ENCODE measurements at regions not wholly inside any gene's neighbourhood (a gene's known extent, or its start where the extent isn't known, plus 50 kb on each side); places are given as distances from the start of the nearest gene placed in this dataset.

DNA sequence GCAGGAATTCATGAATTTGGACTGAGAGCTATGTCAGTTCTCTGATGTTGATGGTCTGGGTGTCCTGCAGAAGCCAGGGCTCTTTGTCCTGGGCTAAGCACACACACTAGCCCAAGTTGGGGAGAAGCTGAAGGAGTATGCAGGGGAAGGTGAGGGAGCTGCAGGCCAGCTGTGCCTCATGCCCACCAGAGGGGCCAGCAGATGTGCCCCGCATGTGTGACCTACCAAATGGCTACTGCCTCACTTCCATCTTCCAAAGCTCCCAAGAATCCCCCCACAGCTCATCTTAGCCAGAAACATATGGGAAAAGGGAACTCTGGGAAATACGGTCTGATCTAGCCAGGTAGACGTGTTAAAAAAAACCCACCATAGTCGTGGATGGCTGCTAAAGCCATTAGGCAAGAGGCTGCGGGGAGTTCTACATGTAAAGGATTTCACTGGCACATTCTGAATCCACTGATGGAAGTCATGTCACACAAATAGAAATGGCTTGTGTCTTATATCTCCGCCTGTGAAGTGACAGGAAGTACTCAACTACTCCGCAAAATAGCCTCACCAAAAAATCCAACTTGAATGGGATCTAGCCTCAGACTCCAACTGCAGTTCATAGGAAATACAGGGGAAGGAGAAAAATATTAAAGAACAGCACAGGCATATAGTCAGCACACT, 96.3 kb upstream of the CLMP start:
- ATAC-seq (replicated peaks; ENCODE audit: extremely low read depth, poor library complexity, severe bottlenecking) (no peak), DNase-seq (ENCODE audit: low spot score in 2 of 2) (no peak)
- Mint-ChIP-seq H3K27ac (ENCODE audit: low read depth) (no peak overlapping the region), H3K36me3 (ENCODE audit: insufficient read depth) (peaks cover 1% of the 10 kb centered on the region), H3K9me3 (no peaks in the 10 kb centered on the region), H3K27me3 (peaks cover 13% of the 10 kb centered on the region), H3K4me3 (no peak overlapping the region), H3K4me1 (no peaks in the 10 kb centered on the region)

DNA sequence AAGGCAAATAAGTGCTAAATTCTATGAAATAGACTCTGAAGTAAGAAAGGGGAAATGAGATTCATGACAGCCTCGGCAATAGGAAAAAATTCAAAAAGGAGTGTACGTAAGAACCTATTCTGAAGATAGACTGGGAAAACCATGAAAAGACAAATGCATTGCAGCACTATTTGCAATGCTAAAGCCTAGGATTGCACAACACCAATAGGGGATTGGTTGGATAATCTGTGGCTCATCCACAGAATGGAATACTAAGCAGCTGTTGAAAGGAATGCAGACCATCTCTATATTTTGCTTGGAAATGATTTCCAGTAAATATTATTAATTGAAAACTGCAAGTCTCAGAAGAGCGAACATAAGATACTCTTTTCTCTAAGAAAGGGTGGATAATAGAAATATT, 91.7 kb upstream of the CLMP start:
- DNase-seq (ENCODE audit: low spot score in 2 of 2) (no peak), ATAC-seq (replicated peaks; ENCODE audit: extremely low read depth, poor library complexity, severe bottlenecking) (no peak)
- peaks cover 39% of the 10 kb centered on the region for H3K27me3 Mint-ChIP-seq
- peaks cover 2% of the 10 kb centered on the region for H3K36me3 Mint-ChIP-seq (ENCODE audit: insufficient read depth)
- no peak overlapping the region for H3K4me3 Mint-ChIP-seq
- H3K9me3 Mint-ChIP-seq: no peaks in the 10 kb centered on the region
- H3K4me1 Mint-ChIP-seq: no peaks in the 10 kb centered on the region
- H3K27ac Mint-ChIP-seq (ENCODE audit: low read depth): no peak overlapping the region

DNA sequence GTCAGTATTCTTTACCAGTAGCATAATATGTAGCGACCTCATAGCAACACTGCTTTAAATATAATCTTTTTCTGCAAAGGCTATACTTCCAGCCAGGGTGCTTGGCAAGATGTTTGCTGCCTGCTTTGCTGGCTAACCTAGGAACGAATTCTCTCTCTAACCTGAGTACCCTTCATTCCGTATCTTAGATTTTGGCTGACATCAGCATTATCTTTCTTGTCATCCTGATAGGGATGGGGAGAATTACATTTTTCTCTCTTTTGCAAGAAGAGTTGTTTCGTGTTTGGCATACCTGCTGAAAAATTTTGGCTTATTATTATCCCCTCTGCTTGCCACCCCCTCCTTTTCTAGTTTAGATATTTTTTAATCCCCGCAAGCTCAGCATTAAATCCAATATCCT, 91.2 kb upstream of the CLMP start:
- no peak for ATAC-seq (replicated peaks; ENCODE audit: extremely low read depth, poor library complexity, severe bottlenecking)
- H3K27me3 Mint-ChIP-seq: peaks cover 44% of the 10 kb centered on the region
- H3K4me1 Mint-ChIP-seq: no peaks in the 10 kb centered on the region
- H3K27ac Mint-ChIP-seq (ENCODE audit: low read depth): no peak overlapping the region
- H3K4me3 Mint-ChIP-seq: no peak overlapping the region
- peaks cover 2% of the 10 kb centered on the region for H3K36me3 Mint-ChIP-seq (ENCODE audit: insufficient read depth)
- DNase-seq (ENCODE audit: low spot score in 2 of 2): no peak
- no peaks in the 10 kb centered on the region for H3K9me3 Mint-ChIP-seq

DNA sequence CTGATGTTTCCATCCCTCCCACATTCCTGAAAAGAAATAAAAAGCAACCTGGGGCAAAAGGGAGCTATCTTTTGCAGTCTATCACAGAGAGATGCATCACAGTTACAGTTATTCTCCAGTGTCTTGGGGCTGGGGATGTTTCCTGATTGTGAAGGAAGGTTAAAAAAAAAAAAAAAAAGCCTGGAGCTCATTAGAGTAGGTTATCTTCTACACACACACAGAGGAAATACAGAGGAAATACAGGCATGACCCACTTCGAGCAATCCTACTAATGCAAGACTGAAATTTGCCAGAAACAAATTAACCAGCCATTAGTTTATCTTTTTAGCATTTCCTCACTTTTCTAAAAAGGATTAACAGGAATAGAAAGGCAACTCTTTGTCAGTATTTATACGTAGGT, 89.4 kb upstream of the CLMP start:
- DNase-seq (ENCODE audit: low spot score in 2 of 2) (no peak), ATAC-seq (replicated peaks; ENCODE audit: extremely low read depth, poor library complexity, severe bottlenecking) (no peak)
- H3K27ac Mint-ChIP-seq (ENCODE audit: low read depth): no peak overlapping the region
- no peaks in the 10 kb centered on the region for H3K4me1 Mint-ChIP-seq
- no peak overlapping the region for H3K4me3 Mint-ChIP-seq
- peaks cover 2% of the 10 kb centered on the region for H3K36me3 Mint-ChIP-seq (ENCODE audit: insufficient read depth)
- H3K27me3 Mint-ChIP-seq: peaks cover 56% of the 10 kb centered on the region
- no peaks in the 10 kb centered on the region for H3K9me3 Mint-ChIP-seq

DNA sequence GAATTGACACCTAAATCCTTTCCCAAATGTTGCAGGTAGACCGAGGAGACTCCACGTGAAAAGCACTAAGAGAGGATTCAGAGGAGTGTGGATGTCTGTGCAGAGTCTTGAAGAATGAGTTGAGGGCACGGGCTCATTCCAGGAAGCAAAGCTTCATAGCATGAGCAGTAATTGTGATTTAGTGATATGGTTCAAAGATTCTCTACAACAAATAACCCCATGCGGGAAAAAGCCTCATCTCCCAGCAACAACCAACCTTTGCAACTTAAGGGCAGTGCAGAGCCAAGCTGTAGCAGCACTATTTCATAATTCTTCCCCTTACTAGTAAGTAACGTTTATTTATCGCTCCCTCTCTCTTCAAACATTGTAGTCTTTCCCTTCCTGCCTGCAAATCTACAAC, 87.5 kb upstream of the CLMP start:
- H3K27ac Mint-ChIP-seq (ENCODE audit: low read depth): no peak overlapping the region
- ATAC-seq (replicated peaks; ENCODE audit: extremely low read depth, poor library complexity, severe bottlenecking) (no peak), DNase-seq (ENCODE audit: low spot score in 2 of 2) (no peak)
- H3K4me3 Mint-ChIP-seq: no peak overlapping the region
- peaks cover 2% of the 10 kb centered on the region for H3K36me3 Mint-ChIP-seq (ENCODE audit: insufficient read depth)
- peaks cover 47% of the 10 kb centered on the region for H3K27me3 Mint-ChIP-seq
- no peaks in the 10 kb centered on the region for H3K4me1 Mint-ChIP-seq
- H3K9me3 Mint-ChIP-seq: no peaks in the 10 kb centered on the region

DNA sequence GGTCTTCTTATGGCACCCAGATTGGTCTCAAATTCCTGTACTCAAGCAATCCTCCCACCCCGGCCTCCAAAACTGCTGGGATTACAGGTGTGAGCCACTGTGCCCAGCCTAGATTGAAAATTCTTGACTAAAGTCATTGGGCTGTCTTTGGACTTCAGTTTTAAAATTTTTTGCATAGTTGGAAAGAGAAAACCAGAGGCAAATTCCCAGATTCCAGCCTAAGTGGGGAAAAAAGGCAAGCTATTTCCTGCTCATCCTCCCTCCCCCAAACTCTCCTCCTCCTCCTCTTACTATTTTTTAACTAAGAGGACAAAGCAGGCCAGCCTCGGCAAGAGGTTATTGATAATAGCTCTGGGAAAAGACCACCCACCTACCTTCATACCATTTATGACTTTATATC, 78.6 kb upstream of the CLMP start:
- H3K27ac Mint-ChIP-seq (ENCODE audit: low read depth): no peak overlapping the region
- H3K9me3 Mint-ChIP-seq: no peaks in the 10 kb centered on the region
- H3K36me3 Mint-ChIP-seq (ENCODE audit: insufficient read depth): no peaks in the 10 kb centered on the region
- ATAC-seq (replicated peaks; ENCODE audit: extremely low read depth, poor library complexity, severe bottlenecking) (no peak), DNase-seq (ENCODE audit: low spot score in 2 of 2) (no peak)
- H3K4me1 Mint-ChIP-seq: no peaks in the 10 kb centered on the region
- no peak overlapping the region for H3K4me3 Mint-ChIP-seq
- H3K27me3 Mint-ChIP-seq: peaks cover 6% of the 10 kb centered on the region

DNA sequence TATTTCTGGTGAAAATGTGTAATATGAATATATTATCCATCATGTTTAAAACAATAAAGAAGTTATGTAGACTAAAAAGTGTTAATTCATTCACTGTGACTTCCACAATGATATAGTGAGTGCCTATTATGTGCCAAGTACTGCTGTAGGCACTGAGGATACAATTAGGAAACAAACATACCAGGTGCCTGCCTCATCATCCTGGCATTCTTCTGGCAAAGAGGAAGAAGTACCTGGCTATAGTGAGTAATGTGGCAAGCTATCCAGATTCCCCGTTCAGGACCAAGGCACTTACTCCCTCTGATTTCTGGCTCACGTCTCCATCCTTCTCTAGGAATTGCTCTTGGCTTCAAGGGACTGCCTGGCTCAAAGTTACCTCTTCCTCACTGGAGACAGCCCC, 77.5 kb upstream of the CLMP start:
- ATAC-seq (replicated peaks; ENCODE audit: extremely low read depth, poor library complexity, severe bottlenecking): no peak
- Mint-ChIP-seq H3K36me3 (ENCODE audit: insufficient read depth) (no peaks in the 10 kb centered on the region), H3K27me3 (peaks cover 4% of the 10 kb centered on the region), H3K9me3 (no peaks in the 10 kb centered on the region), H3K4me1 (no peaks in the 10 kb centered on the region), H3K27ac (ENCODE audit: low read depth) (no peak overlapping the region), H3K4me3 (no peak overlapping the region)
- no peak for DNase-seq (ENCODE audit: low spot score in 2 of 2)

DNA sequence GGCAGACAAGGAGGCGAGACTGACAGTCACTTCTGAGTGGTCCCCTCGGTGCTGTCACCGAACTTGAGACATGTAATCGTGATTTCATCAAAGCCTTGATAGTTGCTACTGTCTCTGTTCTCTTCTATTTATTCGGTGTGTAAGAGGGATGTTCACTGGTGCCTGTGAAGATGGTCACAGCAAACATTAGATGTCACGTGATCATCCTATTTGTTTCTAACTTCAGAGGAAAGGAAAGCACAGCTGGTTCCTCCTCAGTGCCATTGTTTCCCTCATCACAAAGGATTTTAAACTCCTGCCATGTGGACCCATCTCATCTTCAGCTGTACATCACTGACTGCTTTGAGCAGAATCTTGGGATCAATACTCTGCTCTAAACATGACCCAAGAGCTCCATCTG, 73.1 kb upstream of the CLMP start:
- Mint-ChIP-seq H3K36me3 (ENCODE audit: insufficient read depth) (no peaks in the 10 kb centered on the region), H3K27ac (ENCODE audit: low read depth) (no peak overlapping the region), H3K4me3 (no peak overlapping the region), H3K4me1 (no peaks in the 10 kb centered on the region), H3K27me3 (peaks cover 21% of the 10 kb centered on the region), H3K9me3 (no peaks in the 10 kb centered on the region)
- ATAC-seq (replicated peaks; ENCODE audit: extremely low read depth, poor library complexity, severe bottlenecking) (no peak), DNase-seq (ENCODE audit: low spot score in 2 of 2) (no peak)

DNA sequence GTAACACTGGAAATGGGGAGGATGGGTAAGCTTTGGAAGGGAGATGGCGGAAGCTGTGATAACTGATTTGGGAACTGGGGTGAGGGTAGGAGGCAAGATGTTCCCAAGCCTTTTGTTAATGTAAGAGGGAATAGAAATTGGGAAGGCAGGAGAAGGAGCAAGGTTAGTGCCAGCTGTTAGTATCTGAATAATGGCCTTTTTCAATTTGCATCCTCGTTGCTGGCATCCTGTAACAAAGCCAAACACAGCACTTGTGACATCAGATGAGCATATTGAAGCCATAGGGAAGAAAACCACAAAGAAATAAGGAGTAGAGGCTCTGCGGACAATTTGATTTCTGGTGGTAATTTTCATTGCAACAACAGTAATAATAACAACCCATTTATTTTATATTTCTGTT, 70.9 kb upstream of the CLMP start:
- Mint-ChIP-seq H3K27me3 (peaks cover 39% of the 10 kb centered on the region), H3K9me3 (no peaks in the 10 kb centered on the region), H3K27ac (ENCODE audit: low read depth) (no peak overlapping the region), H3K4me1 (peaks cover 4% of the 10 kb centered on the region), H3K36me3 (ENCODE audit: insufficient read depth) (no peaks in the 10 kb centered on the region), H3K4me3 (no peak overlapping the region)
- no peak for DNase-seq (ENCODE audit: low spot score in 2 of 2)
- no peak for ATAC-seq (replicated peaks; ENCODE audit: extremely low read depth, poor library complexity, severe bottlenecking)

DNA sequence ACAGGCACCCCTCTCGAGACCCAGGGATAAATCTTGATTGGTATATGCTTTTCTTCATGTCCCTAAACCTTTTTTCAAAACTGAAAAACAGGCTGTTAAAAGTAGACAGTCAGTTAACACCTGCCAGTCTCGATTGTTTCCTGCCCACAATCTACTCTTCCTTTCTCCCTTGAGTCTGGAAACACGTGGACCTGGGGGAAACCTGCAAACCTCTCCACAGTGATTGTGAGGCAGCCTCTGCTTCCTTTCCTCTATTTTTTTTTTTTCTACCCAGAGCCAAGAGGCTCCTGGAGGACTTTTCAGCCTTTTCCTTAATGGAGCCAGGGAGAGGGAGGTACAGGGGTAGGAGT, 69.4 kb upstream of the CLMP start:
- peaks cover 39% of the 10 kb centered on the region for H3K27me3 Mint-ChIP-seq
- DNase-seq (ENCODE audit: low spot score in 2 of 2) (no peak), ATAC-seq (replicated peaks; ENCODE audit: extremely low read depth, poor library complexity, severe bottlenecking) (no peak)
- H3K36me3 Mint-ChIP-seq (ENCODE audit: insufficient read depth): no peaks in the 10 kb centered on the region
- no peak overlapping the region for H3K4me3 Mint-ChIP-seq
- H3K4me1 Mint-ChIP-seq: peaks cover 4% of the 10 kb centered on the region
- H3K9me3 Mint-ChIP-seq: no peaks in the 10 kb centered on the region
- no peak overlapping the region for H3K27ac Mint-ChIP-seq (ENCODE audit: low read depth)

DNA sequence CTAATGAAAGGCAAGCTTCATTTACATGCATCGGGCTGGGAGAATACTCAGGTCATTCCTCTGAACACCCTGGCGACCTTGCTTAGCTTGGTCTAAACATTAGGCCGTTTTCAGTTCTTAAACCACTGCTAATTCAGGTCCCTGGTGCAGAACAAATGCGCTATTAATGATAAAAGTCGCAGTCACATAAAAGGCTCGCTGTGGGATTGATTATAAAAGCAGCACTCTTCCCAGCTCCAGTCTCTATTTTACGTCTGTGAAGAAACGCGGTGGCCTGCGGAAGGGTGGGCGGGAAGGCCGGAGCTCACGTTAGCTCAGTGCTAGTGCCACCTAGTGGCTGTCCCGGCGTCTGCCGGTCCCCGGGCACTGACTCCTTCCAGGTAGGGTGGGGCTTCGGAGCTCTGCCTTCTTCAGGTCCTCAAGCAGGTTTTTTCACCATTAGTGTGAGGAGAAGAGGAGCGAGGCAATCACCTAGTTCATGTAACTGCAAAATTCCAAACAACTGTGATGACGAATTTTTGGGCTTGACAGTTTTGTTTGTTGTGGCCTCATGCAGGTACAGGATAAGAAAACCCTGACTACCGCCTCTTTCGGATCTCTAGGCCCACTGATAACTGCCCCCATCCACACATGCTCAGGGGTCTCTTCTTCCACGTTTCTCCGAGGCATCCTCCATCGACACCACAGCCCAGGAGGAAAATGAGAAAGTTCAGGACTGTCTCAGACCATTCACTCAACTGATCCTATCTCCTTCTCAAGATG, 66.5 kb upstream of the CLMP start:
- peak; percentile 21 to 29 for DNase-seq (ENCODE audit: low spot score in 2 of 2)
- Mint-ChIP-seq H3K4me1 (peaks cover 4% of the 10 kb centered on the region), H3K27me3 (peaks cover 42% of the 10 kb centered on the region), H3K9me3 (no peaks in the 10 kb centered on the region), H3K4me3 (no peak overlapping the region), H3K27ac (ENCODE audit: low read depth) (no peak overlapping the region), H3K36me3 (ENCODE audit: insufficient read depth) (no peaks in the 10 kb centered on the region)
- peak; percentile 58 for ATAC-seq (replicated peaks; ENCODE audit: extremely low read depth, poor library complexity, severe bottlenecking)

DNA sequence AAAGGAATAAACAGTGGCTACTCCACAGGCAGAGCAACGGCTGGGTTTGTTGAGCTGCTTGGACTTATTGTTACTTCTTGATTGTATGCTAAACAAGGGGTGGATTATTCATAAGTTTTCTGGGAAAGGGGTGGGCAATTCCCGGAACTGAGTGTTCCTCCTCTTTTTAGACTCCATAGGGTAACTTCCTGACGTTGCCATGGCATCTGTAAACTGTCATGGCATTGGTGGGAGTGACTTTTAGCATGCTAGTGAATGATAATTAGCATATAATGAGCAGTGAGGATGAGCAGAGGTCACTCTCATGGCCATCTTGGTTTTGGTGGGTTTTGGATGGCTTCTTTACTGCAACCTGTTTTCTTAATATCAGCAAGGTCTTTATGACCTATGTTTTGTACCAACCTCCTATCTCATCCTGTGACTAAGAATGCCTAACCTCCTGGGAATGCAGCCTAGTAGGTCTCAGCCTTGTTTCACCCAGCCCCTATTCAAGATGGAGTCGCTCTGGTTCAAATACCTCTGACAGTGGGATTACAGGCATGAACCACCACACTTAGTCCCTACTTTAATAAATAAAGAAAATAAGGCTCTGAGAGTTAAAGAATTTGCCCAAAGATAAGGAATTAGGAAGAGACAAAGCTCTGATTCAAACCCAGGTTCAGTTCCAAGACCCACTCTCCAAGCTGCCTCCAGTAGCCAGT, 65.6 kb upstream of the CLMP start:
- DNase-seq (ENCODE audit: low spot score in 2 of 2) (no peak), ATAC-seq (replicated peaks; ENCODE audit: extremely low read depth, poor library complexity, severe bottlenecking) (no peak)
- Mint-ChIP-seq H3K4me1 (peaks cover 4% of the 10 kb centered on the region), H3K9me3 (no peaks in the 10 kb centered on the region), H3K36me3 (ENCODE audit: insufficient read depth) (no peaks in the 10 kb centered on the region), H3K27me3 (peaks cover 49% of the 10 kb centered on the region), H3K27ac (ENCODE audit: low read depth) (no peak overlapping the region), H3K4me3 (no peak overlapping the region)

DNA sequence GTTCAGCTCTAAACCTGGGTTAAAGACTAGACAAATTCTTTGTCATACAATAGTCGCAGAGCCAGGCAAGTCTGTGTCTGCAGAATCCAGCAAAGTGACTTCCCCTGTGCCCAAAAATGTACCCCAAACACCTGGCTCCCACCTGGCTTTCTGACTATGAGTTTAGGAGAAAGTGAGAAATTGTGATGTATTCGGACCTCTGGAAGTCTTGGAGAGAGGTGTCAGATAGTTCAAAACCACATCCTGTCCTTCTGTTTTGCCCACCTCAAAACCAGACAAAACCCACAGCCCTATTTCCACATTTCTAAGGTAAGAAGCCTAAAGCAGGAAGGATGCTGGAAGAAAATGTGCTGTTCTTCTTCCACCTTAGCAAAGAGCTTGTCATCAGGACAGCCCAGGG, 63.8 kb upstream of the CLMP start:
- Mint-ChIP-seq H3K4me3 (no peak overlapping the region), H3K27ac (ENCODE audit: low read depth) (no peak overlapping the region)
- no peak for DNase-seq (ENCODE audit: low spot score in 2 of 2)

More for the DNA sequence above, 63.8 kb upstream of the CLMP start:
- Mint-ChIP-seq H3K9me3 (no peaks in the 10 kb centered on the region), H3K27me3 (peaks cover 45% of the 10 kb centered on the region), H3K4me1 (peaks cover 4% of the 10 kb centered on the region), H3K36me3 (ENCODE audit: insufficient read depth) (no peaks in the 10 kb centered on the region)
- ATAC-seq (replicated peaks; ENCODE audit: extremely low read depth, poor library complexity, severe bottlenecking): no peak
